Neural progenitor cell (in vitro differentiated cells): ENCODE measurements at regions not wholly inside any gene's neighbourhood (a gene's known extent, or its start where the extent isn't known, plus 50 kb on each side); places are given as distances from the start of the nearest gene placed in this dataset.

Experiments used
- CTCF ChIP-seq: fragments of 200-600 bp; sonication (generic); IDR thresholded peaks from 2 replicates; pipeline ENCODE4 v1.5.1; 2017; ENCODE audit warnings: antibody characterized with exemption, mild to moderate bottlenecking
- EZH2 ChIP-seq: fragments of 200-600 bp; sonication (generic); IDR thresholded peaks from 2 replicates; pipeline ENCODE4 v1.6.1; 2017; ENCODE audit warnings: antibody characterized with exemption, mild to moderate bottlenecking, moderate library complexity

GRCh38 chrX:10380300-10380699 is 223.5 kb downstream of the CLCN4 start:
- no peak for TF ChIP-seq CTCF
- no peak for TF ChIP-seq EZH2
